Fibroblast of pulmonary artery (primary cell): ENCODE measurements at regions not wholly inside any gene's neighbourhood (a gene's known extent, or its start where the extent isn't known, plus 50 kb on each side); places are given as distances from the start of the nearest gene placed in this dataset.

Experiments
- DNase-seq: peaks from one replicate; pipeline ENCODE4 v3.0.0-alpha.2; 2010; ENCODE audit warnings: low read depth
- H3K4me3 ChIP-seq: replicated peaks from 2 replicates; pipeline ENCODE4 v1.5.1; 2011; ENCODE audit warnings: low read depth, mild to moderate bottlenecking, control low read depth, low read length, moderate library complexity
- CTCF ChIP-seq: IDR thresholded peaks from 2 replicates; pipeline ENCODE4 v1.5.1; 2011; ENCODE audit warnings: mild to moderate bottlenecking, control low read depth, low read length, inconsistent platforms; ENCODE audit errors: missing control alignments

DNA sequence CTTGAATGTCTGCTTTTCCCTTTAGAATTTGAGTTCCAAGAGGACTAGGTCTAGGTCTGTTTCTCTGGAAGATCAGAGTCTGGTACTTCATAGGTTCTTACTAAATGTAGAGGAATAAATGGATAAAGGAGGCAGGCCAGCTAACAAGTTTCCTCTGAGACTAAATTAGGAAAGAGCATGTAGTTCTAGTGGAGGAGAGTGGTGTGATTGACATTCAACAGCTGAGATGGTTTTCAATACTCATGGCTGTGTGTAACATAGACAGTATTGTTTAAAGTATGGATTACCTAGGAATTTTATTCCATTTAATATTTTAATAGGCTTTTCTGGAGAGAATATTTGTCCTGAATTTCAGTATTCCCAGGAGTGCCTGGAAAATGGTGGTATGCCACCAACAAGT, 364.7 kb downstream of the METTL15 start:
- DNase-seq = no peak
- no peak overlapping the region for H3K4me3 ChIP-seq
- TF ChIP-seq CTCF = no peak

DNA sequence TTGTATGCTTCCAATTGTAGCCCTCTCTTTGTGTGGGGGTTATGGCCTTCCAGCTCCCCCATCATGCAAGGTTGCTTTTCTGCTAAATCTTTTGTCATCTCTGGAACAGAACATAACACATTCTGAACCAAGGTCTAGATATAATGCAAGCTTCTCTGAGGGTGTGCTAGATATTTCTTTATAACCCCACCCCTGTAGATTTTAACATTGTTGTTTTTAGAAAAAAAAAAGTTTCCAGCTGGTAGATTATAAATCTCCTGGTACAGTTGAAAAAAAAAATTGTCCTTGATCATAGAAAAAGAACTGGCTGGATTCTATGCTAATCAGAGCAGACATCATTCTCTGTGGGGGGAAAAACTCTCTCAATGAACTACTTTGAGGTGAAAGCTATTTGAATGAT, 363.3 kb downstream of the METTL15 start:
- no peak for TF ChIP-seq CTCF
- H3K4me3 ChIP-seq = no peak overlapping the region
- DNase-seq = no peak

DNA sequence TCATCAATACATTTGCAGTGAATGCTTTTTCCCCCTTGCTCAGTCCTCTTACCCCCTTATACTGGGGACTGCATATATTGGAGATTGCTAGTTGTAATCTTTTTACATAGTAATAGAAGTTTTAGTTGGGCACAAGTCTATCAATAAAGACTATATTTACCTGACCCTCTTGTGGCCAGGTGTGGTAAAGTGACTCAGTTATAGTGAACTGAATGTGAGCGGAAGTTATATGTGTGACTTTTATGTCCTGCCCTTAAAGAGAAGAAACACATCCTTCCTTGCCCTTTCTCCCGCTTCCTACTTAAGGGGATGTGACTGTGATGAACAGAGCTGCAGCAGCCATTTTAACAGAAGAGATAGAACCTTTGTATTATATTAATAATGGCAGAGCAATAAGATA, 362.0 kb downstream of the METTL15 start:
- no peak overlapping the region for H3K4me3 ChIP-seq
- no peak for DNase-seq
- TF ChIP-seq CTCF = no peak

DNA sequence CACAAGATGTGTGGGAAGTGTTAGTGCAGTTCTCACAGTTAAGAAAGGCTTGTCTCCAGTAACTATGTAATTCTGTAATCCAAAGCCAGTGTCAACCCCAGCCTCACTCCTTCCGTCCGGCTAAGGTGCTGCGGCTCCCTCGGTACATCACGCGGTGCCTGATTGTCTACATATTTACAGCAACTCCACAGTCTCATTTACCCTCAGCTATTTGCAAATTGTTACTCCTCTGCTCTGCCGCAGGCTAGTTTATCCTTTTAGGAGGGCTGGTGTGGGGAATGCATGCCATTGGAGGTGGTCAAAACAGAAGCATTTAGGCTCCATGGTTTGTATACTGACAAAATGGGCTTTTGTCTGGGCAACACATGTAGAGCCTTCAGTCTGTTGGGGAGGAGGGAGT, 358.3 kb downstream of the METTL15 start:
- H3K4me3 ChIP-seq = no peak overlapping the region
- no peak for DNase-seq
- TF ChIP-seq CTCF = no peak

GRCh38 chr11:28464252-28464867, 356.2 kb downstream of the METTL15 start:
- H3K4me3 ChIP-seq = no peak overlapping the region
- TF ChIP-seq CTCF = no peak
- peak; percentile 19 for DNase-seq

- no peak for TF ChIP-seq CTCF
- no peak for DNase-seq
- no peak overlapping the region for H3K4me3 ChIP-seq
These were observed 355.6 kb downstream of the METTL15 start for GRCh38 chr11:28463826-28464225.

GRCh38 chr11:28461846-28462245, 353.7 kb downstream of the METTL15 start:
- DNase-seq = peak; percentile 32

More at GRCh38 chr11:28461846-28462245, 353.7 kb downstream of the METTL15 start:
- H3K4me3 ChIP-seq = no peak overlapping the region
- TF ChIP-seq CTCF = no peak
